ENCODE measurements at regions not wholly inside any gene's neighbourhood (a gene's known extent, or its start where the extent isn't known, plus 50 kb on each side); places are given as distances from the start of the nearest gene placed in this dataset.
"Not testable (repeated sequence)": the region's sequence is repeated elsewhere in the genome, so short reads cannot be mapped to it uniquely, and the experiment has no call there.

- TF ChIP-seq, protein P1, sequence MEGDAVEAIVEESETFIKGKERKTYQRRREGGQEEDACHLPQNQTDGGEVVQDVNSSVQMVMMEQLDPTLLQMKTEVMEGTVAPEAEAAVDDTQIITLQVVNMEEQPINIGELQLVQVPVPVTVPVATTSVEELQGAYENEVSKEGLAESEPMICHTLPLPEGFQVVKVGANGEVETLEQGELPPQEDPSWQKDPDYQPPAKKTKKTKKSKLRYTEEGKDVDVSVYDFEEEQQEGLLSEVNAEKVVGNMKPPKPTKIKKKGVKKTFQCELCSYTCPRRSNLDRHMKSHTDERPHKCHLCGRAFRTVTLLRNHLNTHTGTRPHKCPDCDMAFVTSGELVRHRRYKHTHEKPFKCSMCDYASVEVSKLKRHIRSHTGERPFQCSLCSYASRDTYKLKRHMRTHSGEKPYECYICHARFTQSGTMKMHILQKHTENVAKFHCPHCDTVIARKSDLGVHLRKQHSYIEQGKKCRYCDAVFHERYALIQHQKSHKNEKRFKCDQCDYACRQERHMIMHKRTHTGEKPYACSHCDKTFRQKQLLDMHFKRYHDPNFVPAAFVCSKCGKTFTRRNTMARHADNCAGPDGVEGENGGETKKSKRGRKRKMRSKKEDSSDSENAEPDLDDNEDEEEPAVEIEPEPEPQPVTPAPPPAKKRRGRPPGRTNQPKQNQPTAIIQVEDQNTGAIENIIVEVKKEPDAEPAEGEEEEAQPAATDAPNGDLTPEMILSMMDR (IDR thresholded peaks at IDR 0.05; ENCODE audit: low read depth, low read length, poor library complexity, severe bottlenecking), result not testable (repeated sequence)
- not testable (repeated sequence) for TF ChIP-seq EZH2phosphoT487 (IDR thresholded peaks at IDR 0.05; ENCODE audit: borderline replicate concordance, low read length)
These were observed 112.8 kb upstream of the GCFC2 start for GRCh38 chr2:75823515-75823914.
